HL-60 (cell line): ENCODE measurements at regions not wholly inside any gene's neighbourhood (a gene's known extent, or its start where the extent isn't known, plus 50 kb on each side); places are given as distances from the start of the nearest gene placed in this dataset.

Experiments
- DNase-seq, 2 experiments: peaks; one replicate each; pipeline ENCODE4 v3.0.0-alpha.2; 2010 to 2020; ENCODE audit warnings: low read depth in 1 of 2, low spot score in 1 of 2
- H3K27ac ChIP-seq: fragments of 250-450 bp; sonication (Bioruptor Pico); replicated peaks from 2 replicates; pipeline ENCODE4 v1.5.1; 2020; ENCODE audit warnings: mild to moderate bottlenecking, moderate library complexity
- H3K27me3 ChIP-seq: fragments of 250-450 bp; sonication (Bioruptor Pico); 2 replicates; pipeline ENCODE4 v1.5.1; 2021; ENCODE audit warnings: mild to moderate bottlenecking, moderate library complexity; ENCODE audit not compliant: insufficient read depth, poor library complexity, severe bottlenecking
- H3K4me3 ChIP-seq: replicated peaks from 2 replicates; pipeline ENCODE4 v1.5.1; 2011; ENCODE audit warnings: mild to moderate bottlenecking, control low read depth, low read length; ENCODE audit not compliant: insufficient read depth
- CTCF ChIP-seq: IDR thresholded peaks from one replicate; pipeline ENCODE4 v1.5.1; 2011; ENCODE audit warnings: low read length, control low read depth, inconsistent platforms; ENCODE audit not compliant: insufficient read depth
- GABPA ChIP-seq: IDR thresholded peaks from 2 replicates; pipeline ENCODE4 v1.6.1; 2012; ENCODE audit warnings: low read depth
- POLR2AphosphoS5 ChIP-seq: IDR thresholded peaks from 2 replicates; pipeline ENCODE4 v1.6.1; 2012; ENCODE audit warnings: low read depth
- REST ChIP-seq: IDR thresholded peaks from 2 replicates; pipeline ENCODE4 v1.6.1; 2012; ENCODE audit warnings: low read depth; ENCODE audit not compliant: insufficient replicate concordance
- SPI1 ChIP-seq: IDR thresholded peaks from 2 replicates; pipeline ENCODE4 v1.6.1; 2012; ENCODE audit warnings: low read depth, mild to moderate bottlenecking, borderline replicate concordance

GRCh38 chr4:159735281-159736207 is 632.7 kb downstream of the RAPGEF2 start:
- H3K4me3 ChIP-seq: no peak overlapping the region
- no peaks in the 10 kb centered on the region for H3K27me3 ChIP-seq
- no peak for DNase-seq
- H3K27ac ChIP-seq: no peak overlapping the region
- TF ChIP-seq POLR2AphosphoS5 (no peak), SPI1 (no peak), REST (no peak), GABPA (no peak), CTCF (no peak)

GRCh38 chr4:159736411-159736810 is 633.5 kb downstream of the RAPGEF2 start:
- Histone ChIP-seq H3K27ac (no peak overlapping the region), H3K27me3 (no peaks in the 10 kb centered on the region), H3K4me3 (no peak overlapping the region)
- DNase-seq: no peak
- TF ChIP-seq SPI1 (no peak), CTCF (no peak), REST (no peak), GABPA (no peak), POLR2AphosphoS5 (no peak)

GRCh38 chr4:159743971-159744370 is 641.1 kb downstream of the RAPGEF2 start:
- Histone ChIP-seq H3K4me3 (no peak overlapping the region), H3K27me3 (no peaks in the 10 kb centered on the region), H3K27ac (no peak overlapping the region)
- DNase-seq: no peak
- no peak for TF ChIP-seq SPI1
- no peak for TF ChIP-seq REST
- no peak for TF ChIP-seq POLR2AphosphoS5
- no peak for TF ChIP-seq CTCF
- no peak for TF ChIP-seq GABPA
